Ovary (tissue), 7 donors: ENCODE measurements at regions not wholly inside any gene's neighbourhood (a gene's known extent, or its start where the extent isn't known, plus 50 kb on each side); places are given as distances from the start of the nearest gene placed in this dataset.

Experiments used
- DNase-seq, 5 donors: peaks; one replicate each; pipeline ENCODE4 v3.0.0-alpha.2; 2019 to 2020
- H3K27ac ChIP-seq, 2 donors: fragments of 200-600 bp; one replicate each; pipeline versions ENCODE4 v1.5.1 to v1.8.0; 2019 to 2022
- H3K27me3 ChIP-seq: fragments of 200-600 bp; one replicate; pipeline ENCODE4 v1.8.0; 2022
- H3K36me3 ChIP-seq: fragments of 200-600 bp; sonication (generic); one replicate; pipeline ENCODE4 v1.5.1; 2019
- H3K4me1 ChIP-seq: one replicate; pipeline ENCODE4 v1.8.1; 2013; ENCODE audit warnings: mild to moderate bottlenecking, moderate library complexity; ENCODE audit not compliant: insufficient read depth
- H3K4me3 ChIP-seq: fragments of 200-600 bp; sonication (generic); one replicate; pipeline ENCODE4 v1.5.1; 2017
- H3K9me3 ChIP-seq, 2 donors: fragments of 200-600 bp in 1 of 2; sonication (generic) in 1 of 2; one replicate each; pipeline versions ENCODE4 v1.5.1 to v1.8.1; 2013 to 2019; ENCODE audit warnings: mild to moderate bottlenecking in 1 of 2, moderate library complexity in 1 of 2
- EP300 ChIP-seq: sonication (generic); formaldehyde crosslinking; IDR thresholded peaks from one replicate; pipeline ENCODE4 v1.6.1; 2017; ENCODE audit warnings: antibody characterized with exemption
- POLR2A ChIP-seq: fragments of 450-650 bp; IDR thresholded peaks from one replicate; pipeline ENCODE4 v1.6.1; 2017; ENCODE audit warnings: antibody characterized with exemption, mild to moderate bottlenecking, moderate library complexity
- WGBS, 3 donors: extraction: QIAGEN DNeasy Blood & Tissue Kit in 1 of 3; methylation state at CpG; one replicate each; pipeline versions ENCODE4 v1.1.5 to v1.1.7; 2013 to 2017; 5-methylcytosine and 5-hydroxymethylcytosine counted together
- intact Hi-C, 4 donors: fragments of 100-400 bp; cut with DNase I; formaldehyde crosslinking; loops; one replicate each; pipeline versions ENCODE4 v1.11.0 to v1.15.1; 2022 to 2023
- TF ChIP-seq, protein P1 (sequence below), 3 donors: fragments of 450-650 bp in 2 of 3; fragments of 200-600 bp in 1 of 3; IDR thresholded peaks; one replicate each; pipeline versions ENCODE4 v1.5.1 to v1.8.0; 2016 to 2022; ENCODE audit warnings: antibody characterized with exemption in 3 of 3, mild to moderate bottlenecking in 1 of 3
- donor health status: DM: no; HTN: no; CAD: no; lungs with moderate emphysema.
- donor health status: DM: no; HTN: no; CAD: no.
- donor health status: Bipolar disorder and iron deficiency.
- donor health status: DM: no; HTN: no; CAD: no.
- donor health status: DM: yes; HTN: yes; CAD: no.

DNA sequence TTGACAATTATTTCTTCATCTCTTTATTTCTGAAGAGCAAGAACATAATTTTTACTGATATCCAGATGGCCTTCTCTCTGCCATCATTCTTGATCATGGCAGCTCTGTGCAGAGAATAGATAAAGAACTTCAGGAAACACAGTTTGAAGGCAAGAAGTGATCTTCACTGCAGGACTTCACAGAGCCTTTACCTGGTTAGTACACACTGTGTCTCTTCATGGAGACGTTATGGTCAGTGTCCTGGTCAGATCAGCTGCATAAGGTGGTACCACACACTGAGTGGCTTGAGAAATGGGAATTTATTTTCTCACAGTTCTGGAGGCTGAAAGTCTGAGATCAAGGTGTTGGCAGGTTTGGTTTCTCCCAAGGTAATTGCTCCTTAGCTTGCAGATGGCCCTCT, 129.5 kb downstream of the UTP18 start:
- H3K4me1 ChIP-seq: no peaks in the 10 kb centered on the region
- no peak for DNase-seq
- no peaks in the 10 kb centered on the region for H3K27me3 ChIP-seq
- intact Hi-C loops: no loop called here
- TF ChIP-seq, protein P1, sequence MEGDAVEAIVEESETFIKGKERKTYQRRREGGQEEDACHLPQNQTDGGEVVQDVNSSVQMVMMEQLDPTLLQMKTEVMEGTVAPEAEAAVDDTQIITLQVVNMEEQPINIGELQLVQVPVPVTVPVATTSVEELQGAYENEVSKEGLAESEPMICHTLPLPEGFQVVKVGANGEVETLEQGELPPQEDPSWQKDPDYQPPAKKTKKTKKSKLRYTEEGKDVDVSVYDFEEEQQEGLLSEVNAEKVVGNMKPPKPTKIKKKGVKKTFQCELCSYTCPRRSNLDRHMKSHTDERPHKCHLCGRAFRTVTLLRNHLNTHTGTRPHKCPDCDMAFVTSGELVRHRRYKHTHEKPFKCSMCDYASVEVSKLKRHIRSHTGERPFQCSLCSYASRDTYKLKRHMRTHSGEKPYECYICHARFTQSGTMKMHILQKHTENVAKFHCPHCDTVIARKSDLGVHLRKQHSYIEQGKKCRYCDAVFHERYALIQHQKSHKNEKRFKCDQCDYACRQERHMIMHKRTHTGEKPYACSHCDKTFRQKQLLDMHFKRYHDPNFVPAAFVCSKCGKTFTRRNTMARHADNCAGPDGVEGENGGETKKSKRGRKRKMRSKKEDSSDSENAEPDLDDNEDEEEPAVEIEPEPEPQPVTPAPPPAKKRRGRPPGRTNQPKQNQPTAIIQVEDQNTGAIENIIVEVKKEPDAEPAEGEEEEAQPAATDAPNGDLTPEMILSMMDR (IDR thresholded peaks at IDR 0.05): no peak
- TF ChIP-seq EP300 (no peak), POLR2A (no peak)
- WGBS, 3 donors: 55 to 75% (median 67%) methylated on average over 1 of the region's 1 CpG
- no peak overlapping the region for H3K27ac ChIP-seq
- H3K9me3 ChIP-seq: no peaks in the 10 kb centered on the region
- H3K4me3 ChIP-seq: no peak overlapping the region
- H3K36me3 ChIP-seq: no peaks in the 10 kb centered on the region

DNA sequence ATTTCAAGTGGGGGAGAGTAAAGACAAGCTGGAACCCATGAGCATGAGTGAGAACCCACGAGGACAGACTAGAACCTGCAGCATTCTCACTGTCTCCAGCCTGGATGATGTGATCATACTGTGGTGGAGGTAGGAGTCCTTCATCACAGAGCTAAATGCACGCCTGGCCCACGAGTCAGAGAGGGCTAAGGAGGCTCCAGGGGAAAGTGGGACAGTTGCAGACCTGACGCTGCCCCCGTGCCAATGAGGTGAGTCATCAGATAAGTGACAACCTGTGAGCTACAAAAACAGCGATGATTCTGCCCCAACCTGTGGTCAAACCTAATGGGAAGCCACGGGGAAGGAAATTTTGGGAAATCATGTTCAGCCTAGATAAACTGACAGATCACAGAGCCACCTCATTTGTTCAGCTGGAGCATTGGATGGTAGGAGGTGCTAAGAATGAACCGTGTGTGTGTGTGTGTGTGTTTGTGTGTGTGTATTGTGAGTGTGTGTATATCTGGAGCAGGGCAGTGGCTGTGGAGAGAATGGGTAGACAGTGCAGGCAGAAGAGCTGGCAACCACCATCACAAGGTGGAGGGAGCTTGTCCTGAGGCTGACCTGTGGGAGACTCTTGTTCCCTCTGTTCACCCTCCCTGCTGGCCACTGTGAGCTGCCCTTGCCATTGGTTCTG, 131.8 kb downstream of the UTP18 start:
- DNase-seq: no peak
- Histone ChIP-seq H3K4me3 (no peak overlapping the region), H3K27me3 (no peaks in the 10 kb centered on the region), H3K4me1 (no peaks in the 10 kb centered on the region), H3K9me3 (no peaks in the 10 kb centered on the region), H3K36me3 (no peaks in the 10 kb centered on the region), H3K27ac (no peak overlapping the region)
- WGBS, 3 donors: 66 to 83% (median 75%) methylated on average over 8 of the region's 8 CpGs
- intact Hi-C loops: no loop called here
- TF ChIP-seq EP300 (no peak), POLR2A (no peak)
- TF ChIP-seq, protein P1 (IDR thresholded peaks at IDR 0.05): no peak

DNA sequence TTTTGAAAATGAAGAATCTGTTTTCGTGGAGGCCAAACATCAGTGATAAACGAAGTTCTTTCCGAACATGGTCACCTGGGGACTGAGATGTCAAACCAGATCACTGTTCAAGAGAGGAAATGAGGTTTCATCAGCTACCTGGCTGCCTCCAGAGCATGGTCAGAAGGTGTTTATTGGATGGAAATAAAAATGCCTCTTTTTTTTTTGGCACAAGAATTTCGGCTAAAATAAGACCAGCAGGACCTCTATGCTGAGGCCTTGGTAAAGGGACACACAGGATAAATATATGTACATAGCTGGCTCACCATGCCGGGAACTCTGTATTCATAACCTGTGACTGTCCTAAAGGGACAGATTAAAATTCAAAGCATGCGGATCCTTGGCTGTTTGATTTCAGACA, 135.3 kb downstream of the UTP18 start:
- Histone ChIP-seq H3K4me3 (no peak overlapping the region), H3K36me3 (no peaks in the 10 kb centered on the region), H3K27me3 (no peaks in the 10 kb centered on the region), H3K27ac (no peak overlapping the region), H3K9me3 (no peaks in the 10 kb centered on the region), H3K4me1 (no peaks in the 10 kb centered on the region)
- DNase-seq: no peak
- WGBS, 3 donors: 81 to 85% (median 82%) methylated on average over 6 of the region's 6 CpGs
- intact Hi-C loops: no loop called here
- TF ChIP-seq POLR2A (no peak), EP300 (no peak)
- TF ChIP-seq, protein P1 (IDR thresholded peaks at IDR 0.05): no peak

DNA sequence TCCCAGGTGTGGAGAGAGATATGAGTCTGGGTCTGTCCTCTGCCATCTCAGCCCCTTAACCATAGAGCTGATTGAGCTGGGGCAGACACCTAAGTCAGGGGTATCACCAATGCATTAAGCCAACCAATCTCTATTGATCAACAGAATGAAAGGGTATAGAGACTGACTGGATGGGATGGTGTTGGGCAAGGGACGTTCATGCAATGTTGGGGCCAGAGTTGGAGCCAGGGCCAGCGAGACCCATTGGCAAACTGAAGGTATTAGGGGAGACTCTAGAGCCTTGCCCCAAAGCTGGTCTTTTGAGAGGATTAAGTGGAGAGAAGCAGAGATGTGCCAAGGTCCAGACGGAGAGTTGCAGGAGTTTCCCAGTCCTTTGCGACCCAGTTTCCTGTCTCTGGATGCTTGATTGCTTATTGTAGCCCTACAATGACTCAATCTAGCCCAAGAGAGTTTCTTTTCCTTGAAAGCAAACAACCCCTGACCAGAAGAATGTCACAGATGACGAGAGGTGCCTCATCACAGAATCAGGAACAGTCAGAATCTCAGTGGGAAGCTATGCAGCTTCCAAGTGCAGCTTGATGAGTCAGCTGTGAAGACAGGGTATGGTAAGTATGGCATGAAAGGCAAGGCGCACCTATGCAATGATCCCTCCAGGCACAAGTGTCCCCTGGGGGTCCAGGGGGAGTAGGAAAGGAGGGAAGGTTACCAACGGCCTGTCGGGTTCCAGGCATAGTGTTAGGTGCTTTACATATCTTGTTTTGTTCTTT, 137.2 kb downstream of the UTP18 start:
- TF ChIP-seq POLR2A: no peak
- no peak for TF ChIP-seq EP300
- TF ChIP-seq, protein P1 (IDR thresholded peaks at IDR 0.05): no peak
- H3K4me3 ChIP-seq: no peak overlapping the region
- WGBS, 3 donors: 84 to 87% (median 85%) methylated on average over 8 of the region's 8 CpGs

More for the DNA sequence above, 137.2 kb downstream of the UTP18 start:
- Histone ChIP-seq H3K9me3 (no peaks in the 10 kb centered on the region), H3K27ac (no peak overlapping the region), H3K4me1 (no peaks in the 10 kb centered on the region), H3K27me3 (no peaks in the 10 kb centered on the region), H3K36me3 (no peaks in the 10 kb centered on the region)
- intact Hi-C loops: no loop called here
- DNase-seq: no peak
